Activated T-helper 2 cell treated with anti-CD3 and anti-CD28 coated beads, Interferon-gamma antibody, Interleukin-2, Interleukin-4, amounts not matched to agents 10 μg/mL and 5 μg/mL and 100 μg/mL, durations not matched to agents 14 hours and 24 hours and 36 hours (primary cell): ENCODE measurements at regions not wholly inside any gene's neighbourhood (a gene's known extent, or its start where the extent isn't known, plus 50 kb on each side); places are given as distances from the start of the nearest gene placed in this dataset.

ENCODE experiments used
- DNase-seq: peaks from one replicate; pipeline ENCODE4 v3.0.0; 2021; ENCODE audit warnings: low spot score
- H3K27ac Mint-ChIP-seq: one replicate; pipeline ENCODE4 v1.8.0; 2021; ENCODE audit warnings: mixed read lengths
- H3K27me3 Mint-ChIP-seq: one replicate; pipeline ENCODE4 v1.8.0; 2021; ENCODE audit warnings: low read depth, mixed read lengths
- H3K36me3 Mint-ChIP-seq: one replicate; pipeline ENCODE4 v1.8.0; 2021; ENCODE audit warnings: low read depth, mixed read lengths
- H3K4me1 Mint-ChIP-seq: one replicate; pipeline ENCODE4 v1.8.0; 2021; ENCODE audit warnings: low read depth, mixed read lengths
- H3K4me3 Mint-ChIP-seq: one replicate; pipeline ENCODE4 v1.8.0; 2021; ENCODE audit warnings: low read depth, mild to moderate bottlenecking, moderate library complexity, mixed read lengths
- H3K9me3 Mint-ChIP-seq: one replicate; pipeline ENCODE4 v1.8.0; 2021; ENCODE audit warnings: mixed read lengths
- intact Hi-C: fragments of 100-400 bp; cut with micrococcal nuclease; formaldehyde crosslinking; loops from one replicate; pipeline ENCODE4 v1.15.1; 2023

GRCh38 chr22:49133541-49133940, 694.1 kb downstream of the BRD1 start:
- no peak for DNase-seq
- H3K27ac Mint-ChIP-seq = no peak overlapping the region

GRCh38 chr22:49132009-49132408, 695.7 kb downstream of the BRD1 start:
- no peak overlapping the region for H3K4me3 Mint-ChIP-seq
- no peaks in the 10 kb centered on the region for H3K27me3 Mint-ChIP-seq
- no peaks in the 10 kb centered on the region for H3K9me3 Mint-ChIP-seq
- intact Hi-C loops = no loop called here
- H3K4me1 Mint-ChIP-seq = no peaks in the 10 kb centered on the region
- no peak overlapping the region for H3K27ac Mint-ChIP-seq
- no peaks in the 10 kb centered on the region for H3K36me3 Mint-ChIP-seq
- no peak for DNase-seq

More at GRCh38 chr22:49133541-49133940, 694.1 kb downstream of the BRD1 start:
- Mint-ChIP-seq H3K27me3 (no peaks in the 10 kb centered on the region), H3K9me3 (no peaks in the 10 kb centered on the region), H3K4me1 (no peaks in the 10 kb centered on the region), H3K4me3 (no peak overlapping the region), H3K36me3 (no peaks in the 10 kb centered on the region)
- intact Hi-C loops = no loop called here

- intact Hi-C loops = no loop called here
- Mint-ChIP-seq H3K9me3 (no peaks in the 10 kb centered on the region), H3K27me3 (no peaks in the 10 kb centered on the region), H3K4me1 (no peaks in the 10 kb centered on the region), H3K4me3 (no peak overlapping the region), H3K27ac (no peak overlapping the region), H3K36me3 (no peaks in the 10 kb centered on the region)
- DNase-seq = no peak
These were observed 697.9 kb downstream of the BRD1 start for GRCh38 chr22:49129736-49130135.

- intact Hi-C loops = no loop called here
- Mint-ChIP-seq H3K4me1 (no peaks in the 10 kb centered on the region), H3K4me3 (no peak overlapping the region), H3K27ac (no peak overlapping the region), H3K36me3 (no peaks in the 10 kb centered on the region), H3K27me3 (no peaks in the 10 kb centered on the region), H3K9me3 (no peaks in the 10 kb centered on the region)
- no peak for DNase-seq
These were observed 698.8 kb downstream of the BRD1 start for GRCh38 chr22:49128874-49129273.

- intact Hi-C loops = no loop called here
- no peak for DNase-seq
- no peaks in the 10 kb centered on the region for H3K4me1 Mint-ChIP-seq
- no peak overlapping the region for H3K4me3 Mint-ChIP-seq
- no peaks in the 10 kb centered on the region for H3K9me3 Mint-ChIP-seq
- no peak overlapping the region for H3K27ac Mint-ChIP-seq
- H3K36me3 Mint-ChIP-seq = no peaks in the 10 kb centered on the region
- H3K27me3 Mint-ChIP-seq = no peaks in the 10 kb centered on the region
These were observed 703.1 kb downstream of the BRD1 start for GRCh38 chr22:49124608-49125007.

- Mint-ChIP-seq H3K4me1 (no peaks in the 10 kb centered on the region), H3K36me3 (no peaks in the 10 kb centered on the region), H3K27me3 (no peaks in the 10 kb centered on the region), H3K27ac (no peak overlapping the region), H3K4me3 (no peak overlapping the region), H3K9me3 (no peaks in the 10 kb centered on the region)
- intact Hi-C loops = no loop called here
- DNase-seq = no peak
These were observed 704.0 kb downstream of the BRD1 start for GRCh38 chr22:49123621-49124192.

GRCh38 chr22:49119551-49119952, 708.1 kb downstream of the BRD1 start:
- Mint-ChIP-seq H3K4me1 (no peaks in the 10 kb centered on the region), H3K9me3 (no peaks in the 10 kb centered on the region), H3K27me3 (no peaks in the 10 kb centered on the region), H3K36me3 (no peaks in the 10 kb centered on the region), H3K27ac (no peak overlapping the region), H3K4me3 (no peak overlapping the region)
- intact Hi-C loops = no loop called here
- no peak for DNase-seq

GRCh38 chr22:49118065-49118464, 709.6 kb downstream of the BRD1 start:
- no peak for DNase-seq
- no peak overlapping the region for H3K4me3 Mint-ChIP-seq
- no peaks in the 10 kb centered on the region for H3K4me1 Mint-ChIP-seq
- no peaks in the 10 kb centered on the region for H3K36me3 Mint-ChIP-seq
- intact Hi-C loops = no loop called here
- no peak overlapping the region for H3K27ac Mint-ChIP-seq
- no peaks in the 10 kb centered on the region for H3K9me3 Mint-ChIP-seq
- no peaks in the 10 kb centered on the region for H3K27me3 Mint-ChIP-seq

GRCh38 chr22:49117486-49117885, 710.2 kb downstream of the BRD1 start:
- DNase-seq = no peak
- no peaks in the 10 kb centered on the region for H3K4me1 Mint-ChIP-seq
- H3K9me3 Mint-ChIP-seq = no peaks in the 10 kb centered on the region
- no peaks in the 10 kb centered on the region for H3K36me3 Mint-ChIP-seq
- intact Hi-C loops = no loop called here
- H3K4me3 Mint-ChIP-seq = no peak overlapping the region
- H3K27ac Mint-ChIP-seq = no peak overlapping the region
- no peaks in the 10 kb centered on the region for H3K27me3 Mint-ChIP-seq

- intact Hi-C loops = no loop called here
- no peak for DNase-seq
- H3K27ac Mint-ChIP-seq = no peak overlapping the region
- H3K4me1 Mint-ChIP-seq = no peaks in the 10 kb centered on the region
- no peak overlapping the region for H3K4me3 Mint-ChIP-seq
- H3K27me3 Mint-ChIP-seq = no peaks in the 10 kb centered on the region
- no peaks in the 10 kb centered on the region for H3K36me3 Mint-ChIP-seq
- no peaks in the 10 kb centered on the region for H3K9me3 Mint-ChIP-seq
These were observed 711.1 kb downstream of the BRD1 start for GRCh38 chr22:49116486-49117120.

GRCh38 chr22:49116021-49116420, 711.7 kb downstream of the BRD1 start:
- intact Hi-C loops = no loop called here
- no peaks in the 10 kb centered on the region for H3K9me3 Mint-ChIP-seq
- no peak overlapping the region for H3K4me3 Mint-ChIP-seq
- H3K4me1 Mint-ChIP-seq = no peaks in the 10 kb centered on the region
- no peaks in the 10 kb centered on the region for H3K27me3 Mint-ChIP-seq
- DNase-seq = no peak
- H3K36me3 Mint-ChIP-seq = no peaks in the 10 kb centered on the region
- no peak overlapping the region for H3K27ac Mint-ChIP-seq

GRCh38 chr22:49115197-49115596, 712.5 kb downstream of the BRD1 start:
- Mint-ChIP-seq H3K36me3 (no peaks in the 10 kb centered on the region), H3K27me3 (no peaks in the 10 kb centered on the region), H3K4me1 (no peaks in the 10 kb centered on the region), H3K9me3 (no peaks in the 10 kb centered on the region), H3K27ac (no peak overlapping the region), H3K4me3 (no peak overlapping the region)
- DNase-seq = no peak
- intact Hi-C loops = no loop called here

GRCh38 chr22:49113758-49114157, 713.9 kb downstream of the BRD1 start:
- intact Hi-C loops = no loop called here
- no peak for DNase-seq
- Mint-ChIP-seq H3K27ac (no peak overlapping the region), H3K27me3 (no peaks in the 10 kb centered on the region), H3K4me1 (no peaks in the 10 kb centered on the region), H3K4me3 (no peak overlapping the region), H3K36me3 (no peaks in the 10 kb centered on the region), H3K9me3 (no peaks in the 10 kb centered on the region)
